ENCODE measurements at regions not wholly inside any gene's neighbourhood (a gene's known extent, or its start where the extent isn't known, plus 50 kb on each side); places are given as distances from the start of the nearest gene placed in this dataset.

DNA sequence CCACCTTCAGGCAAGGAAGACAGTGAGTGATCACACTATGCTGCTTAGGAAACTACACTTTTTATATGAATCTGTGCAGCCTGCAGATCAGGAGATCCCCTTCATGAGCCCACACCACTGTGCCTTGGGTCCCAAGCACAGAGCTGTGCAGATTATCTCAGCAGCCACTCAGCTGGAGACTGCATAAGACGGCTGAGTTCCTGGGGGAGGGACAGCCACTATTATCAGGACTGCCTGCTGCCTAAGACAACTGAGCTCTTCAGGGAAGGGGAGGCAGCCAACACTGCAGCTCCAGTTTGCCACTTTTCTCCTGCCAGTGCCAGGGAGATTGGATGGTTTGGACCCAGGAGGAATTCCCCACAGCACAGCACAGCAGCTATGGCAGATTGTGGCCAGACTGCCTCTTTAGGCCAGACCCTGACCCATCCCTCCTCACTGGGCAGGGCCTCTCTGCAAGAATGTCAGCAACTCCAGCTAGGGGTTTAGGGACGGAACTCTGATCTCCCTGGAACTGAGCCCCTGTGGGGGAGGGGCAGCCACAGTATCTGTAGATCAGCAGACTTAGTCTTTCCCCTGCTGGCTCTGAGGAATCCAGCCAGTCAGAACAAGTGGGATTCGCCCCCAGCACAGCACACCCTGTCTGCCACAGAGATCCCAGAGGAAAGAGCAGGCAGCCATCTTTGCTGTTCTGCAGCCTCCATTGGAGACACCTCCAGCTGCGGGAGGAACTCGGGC is 141.3 kb downstream of the KLHL28 start:
- no peak for DNase-seq (ENCODE audit: low read depth)
- TF ChIP-seq, protein P1, sequence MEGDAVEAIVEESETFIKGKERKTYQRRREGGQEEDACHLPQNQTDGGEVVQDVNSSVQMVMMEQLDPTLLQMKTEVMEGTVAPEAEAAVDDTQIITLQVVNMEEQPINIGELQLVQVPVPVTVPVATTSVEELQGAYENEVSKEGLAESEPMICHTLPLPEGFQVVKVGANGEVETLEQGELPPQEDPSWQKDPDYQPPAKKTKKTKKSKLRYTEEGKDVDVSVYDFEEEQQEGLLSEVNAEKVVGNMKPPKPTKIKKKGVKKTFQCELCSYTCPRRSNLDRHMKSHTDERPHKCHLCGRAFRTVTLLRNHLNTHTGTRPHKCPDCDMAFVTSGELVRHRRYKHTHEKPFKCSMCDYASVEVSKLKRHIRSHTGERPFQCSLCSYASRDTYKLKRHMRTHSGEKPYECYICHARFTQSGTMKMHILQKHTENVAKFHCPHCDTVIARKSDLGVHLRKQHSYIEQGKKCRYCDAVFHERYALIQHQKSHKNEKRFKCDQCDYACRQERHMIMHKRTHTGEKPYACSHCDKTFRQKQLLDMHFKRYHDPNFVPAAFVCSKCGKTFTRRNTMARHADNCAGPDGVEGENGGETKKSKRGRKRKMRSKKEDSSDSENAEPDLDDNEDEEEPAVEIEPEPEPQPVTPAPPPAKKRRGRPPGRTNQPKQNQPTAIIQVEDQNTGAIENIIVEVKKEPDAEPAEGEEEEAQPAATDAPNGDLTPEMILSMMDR (IDR thresholded peaks at IDR 0.05; ENCODE audit: low read depth, low read length, missing control alignments) = no peak
- H3K4me3 ChIP-seq (ENCODE audit: low read depth, low read length) = no peak overlapping the region

DNA sequence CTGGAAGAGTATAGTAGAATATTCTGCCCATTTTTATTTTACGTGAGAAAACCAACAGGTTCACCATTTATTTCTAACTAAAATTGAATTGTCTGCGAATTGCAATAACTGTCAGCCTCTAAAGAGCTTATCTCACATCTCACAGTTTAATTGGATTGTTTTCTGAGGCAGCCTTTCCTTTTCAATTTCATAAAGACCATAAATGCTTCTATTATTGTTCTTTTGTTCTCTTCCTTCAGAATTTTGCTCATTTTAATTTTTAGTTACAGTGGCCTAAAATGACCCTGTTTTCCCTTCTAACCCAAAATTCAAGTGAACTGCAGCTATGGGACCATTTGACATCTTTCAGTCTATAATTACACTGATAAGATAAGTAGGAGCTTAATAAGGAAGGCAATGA is 147.6 kb downstream of the KLHL28 start:
- no peak for DNase-seq (ENCODE audit: low read depth)
- TF ChIP-seq, protein P1 (IDR thresholded peaks at IDR 0.05; ENCODE audit: low read depth, low read length, missing control alignments) = no peak
- no peak overlapping the region for H3K4me3 ChIP-seq (ENCODE audit: low read depth, low read length)

DNA sequence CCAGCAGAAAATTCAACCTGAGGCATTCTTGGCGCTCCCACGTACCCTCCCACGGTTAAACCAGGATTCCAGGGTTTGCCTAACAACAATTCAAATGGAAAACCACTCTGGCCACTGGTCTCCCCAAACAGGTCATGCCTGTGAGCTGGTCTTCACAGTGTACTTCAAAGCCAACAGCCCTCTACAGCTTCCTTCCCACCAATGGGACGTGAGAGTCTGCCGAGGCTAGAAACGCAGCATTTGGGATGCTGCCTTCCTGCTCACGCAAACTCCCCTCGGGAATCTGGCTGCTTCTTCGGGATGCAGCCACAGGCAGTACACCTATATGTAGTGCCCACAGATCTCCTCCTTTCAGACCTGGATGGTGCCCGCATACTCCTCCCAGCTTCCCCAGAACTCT is 149.1 kb downstream of the KLHL28 start:
- H3K4me3 ChIP-seq (ENCODE audit: low read depth, low read length) = no peak overlapping the region
- TF ChIP-seq, protein P1 (IDR thresholded peaks at IDR 0.05; ENCODE audit: low read depth, low read length, missing control alignments) = no peak
- DNase-seq (ENCODE audit: low read depth) = no peak

DNA sequence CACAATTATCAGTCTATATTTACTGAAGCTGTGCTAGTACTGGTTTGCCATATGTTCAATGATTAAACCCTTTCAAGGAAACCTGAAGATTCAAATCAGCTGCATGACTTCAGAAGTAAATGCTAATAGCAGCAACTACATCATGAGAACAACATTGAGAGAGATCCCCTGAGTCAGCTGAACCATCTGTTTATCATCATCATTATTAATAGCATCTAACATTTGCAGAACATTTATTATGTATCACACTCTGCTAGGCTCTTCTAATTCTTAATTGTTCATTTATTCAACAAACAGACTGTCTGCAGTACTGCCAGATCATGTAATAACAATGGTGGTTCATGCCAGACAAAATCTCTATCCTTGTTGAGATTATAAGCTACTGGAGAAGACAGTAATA is 157.4 kb downstream of the KLHL28 start:
- TF ChIP-seq, protein P1 (IDR thresholded peaks at IDR 0.05; ENCODE audit: low read depth, low read length, missing control alignments) = no peak
- H3K4me3 ChIP-seq (ENCODE audit: low read depth, low read length) = no peak overlapping the region
- DNase-seq (ENCODE audit: low read depth) = no peak

DNA sequence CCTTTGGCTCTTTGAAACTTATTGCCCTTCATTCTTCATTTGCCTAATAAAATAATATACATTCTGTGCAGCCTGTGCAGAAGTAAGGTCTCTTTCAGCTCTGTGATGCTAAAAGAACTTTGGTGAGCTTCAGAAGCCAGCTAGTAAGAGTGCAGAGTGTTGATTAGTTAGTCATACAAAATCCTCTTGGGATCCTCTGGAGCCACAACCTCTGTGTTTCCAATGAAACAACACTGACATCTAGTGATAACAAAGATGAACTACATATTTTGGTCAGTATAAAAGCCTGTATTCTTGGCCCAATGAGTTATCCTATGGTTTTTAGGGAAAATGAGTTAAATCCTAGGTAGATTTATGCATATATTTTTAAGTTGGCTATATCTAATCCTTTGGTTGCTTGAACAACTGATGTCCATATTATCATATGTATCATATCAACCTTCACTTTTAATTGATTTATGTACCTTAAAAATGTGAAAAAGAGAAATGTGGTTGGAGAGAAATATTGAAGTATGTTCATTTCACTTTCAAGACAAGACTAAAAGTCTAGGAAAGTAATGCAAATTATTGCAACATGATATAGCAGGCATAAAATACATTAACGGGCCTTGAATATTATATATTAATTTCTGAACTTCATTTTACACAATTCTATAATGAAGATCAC is 158.4 kb downstream of the KLHL28 start:
- DNase-seq (ENCODE audit: low read depth) = no peak
- TF ChIP-seq, protein P1 (IDR thresholded peaks at IDR 0.05; ENCODE audit: low read depth, low read length, missing control alignments) = peak; percentile 50
- no peak overlapping the region for H3K4me3 ChIP-seq (ENCODE audit: low read depth, low read length)

DNA sequence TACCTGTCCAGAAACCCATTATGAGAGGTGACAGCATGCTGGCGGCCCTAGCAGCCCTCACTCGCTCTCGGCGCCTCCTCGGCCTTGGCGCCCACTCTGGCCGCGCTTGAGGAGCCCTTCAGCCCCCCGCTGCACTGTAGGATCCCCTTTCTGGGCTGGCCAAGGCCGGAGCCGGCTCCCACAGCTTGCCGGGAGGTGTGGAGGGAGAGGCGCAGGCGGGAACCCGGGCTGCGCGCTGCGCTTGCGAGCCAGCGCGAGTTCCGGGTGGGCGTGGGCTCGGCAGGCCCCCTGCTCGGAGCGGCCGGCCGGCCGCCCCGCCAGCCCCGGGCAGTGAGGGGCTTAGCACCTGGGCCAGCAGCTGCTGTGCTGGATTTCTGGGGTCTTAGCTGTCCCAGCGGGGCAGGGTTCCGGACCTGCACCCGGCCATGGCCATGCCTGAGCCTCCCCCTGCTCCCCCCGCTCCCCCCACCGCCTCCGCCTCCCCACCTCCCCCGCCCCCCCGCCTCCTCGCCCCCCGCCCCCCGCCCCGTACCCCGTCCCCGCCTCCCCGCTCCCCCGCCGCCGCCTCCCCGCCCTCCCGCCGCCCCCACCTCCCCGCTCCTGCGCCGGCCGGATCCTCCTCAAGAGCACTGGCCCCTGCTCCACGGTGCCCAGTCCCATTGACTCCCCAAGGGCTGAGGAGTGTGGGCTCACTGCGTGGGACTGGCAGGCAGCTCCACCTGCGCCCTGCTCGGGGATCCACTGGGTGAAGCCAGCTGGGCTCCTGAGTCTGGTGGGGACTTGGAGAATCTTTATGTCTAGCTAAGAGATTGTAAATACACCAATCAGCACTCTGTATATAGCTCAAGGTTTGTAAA is 163.1 kb downstream of the KLHL28 start:
- no peak for DNase-seq (ENCODE audit: low read depth)
- H3K4me3 ChIP-seq (ENCODE audit: low read depth, low read length) = no peak overlapping the region
- TF ChIP-seq, protein P1 (IDR thresholded peaks at IDR 0.05; ENCODE audit: low read depth, low read length, missing control alignments) = no peak

Data from GM12864 (cell line).